GM18502 (cell line): ENCODE measurements at regions not wholly inside any gene's neighbourhood (a gene's known extent, or its start where the extent isn't known, plus 50 kb on each side); places are given as distances from the start of the nearest gene placed in this dataset.

Source experiments
- ATAC-seq: cut with Tn5 transposase; IDR thresholded peaks from one replicate; pipeline ENCODE4 v1.9.1; 2021; ENCODE audit warnings: mild to moderate bottlenecking; ENCODE audit not compliant: unreplicated experiment, poor library complexity

- no peak for ATAC-seq
Observed at GRCh38 chr5:135236228-135236907, 162.7 kb downstream of the MACROH2A1 start.

DNA sequence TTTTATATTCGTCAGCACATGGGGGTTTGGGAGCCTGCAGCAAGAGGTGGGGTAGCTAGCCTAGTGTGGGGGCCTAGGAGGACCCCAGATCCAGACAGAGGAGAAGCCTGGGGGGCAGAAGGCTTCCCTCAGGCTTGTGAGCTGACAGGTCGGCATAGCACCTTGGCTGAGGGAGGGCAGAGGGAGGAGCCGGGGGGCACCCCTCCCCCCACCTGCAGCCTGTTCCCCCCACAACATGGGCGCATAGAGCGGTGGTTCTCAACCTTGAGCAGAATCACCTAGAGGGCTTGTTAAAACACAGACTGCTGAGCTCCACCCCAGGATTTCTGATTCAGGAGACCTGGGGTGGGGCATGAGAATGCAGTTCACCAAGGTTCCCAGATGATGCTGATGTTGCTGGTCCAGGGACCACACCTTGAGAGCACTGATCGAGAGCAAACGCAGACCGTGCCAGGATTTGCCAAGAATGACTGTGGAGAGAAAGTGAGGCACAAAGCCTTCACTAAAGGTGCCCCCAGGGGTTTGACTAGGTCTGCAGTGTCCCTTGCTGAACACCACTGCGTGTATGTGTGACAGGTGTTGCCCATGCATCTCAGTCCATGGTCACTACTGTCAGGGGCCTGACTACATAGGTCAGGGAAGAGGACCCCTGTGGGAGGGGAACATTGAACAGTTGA, 163.3 kb downstream of the MACROH2A1 start:
- no peak for ATAC-seq

DNA sequence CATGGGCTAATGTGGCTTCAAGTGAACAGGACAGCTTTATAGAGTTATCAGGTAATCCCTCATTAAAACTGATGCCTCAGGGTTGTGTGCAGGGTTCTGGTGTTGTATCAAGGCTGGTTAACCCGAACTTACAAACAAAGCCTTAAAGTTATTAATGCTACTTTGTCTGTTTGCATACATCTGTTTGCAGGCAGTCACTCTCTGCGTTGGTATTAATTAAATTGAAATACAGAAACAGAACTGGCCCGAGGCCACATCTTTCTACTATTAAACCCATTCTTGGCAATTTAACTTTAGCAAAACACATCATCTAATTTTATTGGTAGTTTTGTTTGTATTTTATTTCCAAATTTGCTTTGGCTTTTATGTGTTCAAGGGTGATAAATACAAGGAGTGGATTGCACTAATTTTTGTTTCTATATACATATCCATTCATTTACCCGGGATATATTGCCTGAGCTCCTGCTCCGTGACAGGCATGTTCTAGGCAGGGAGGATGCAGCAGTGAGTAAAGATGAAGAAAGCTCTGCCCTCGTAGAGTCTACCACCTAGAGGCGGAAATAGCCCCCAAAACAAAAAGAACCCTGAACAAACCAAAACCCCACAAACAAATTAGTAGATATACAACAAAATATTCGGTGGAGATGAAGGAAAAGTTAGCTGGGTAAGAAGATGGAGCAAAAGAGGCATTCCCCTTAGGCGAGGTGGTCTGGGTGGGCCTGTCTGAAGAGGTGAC, 164.2 kb downstream of the MACROH2A1 start:
- ATAC-seq: no peak

- no peak for ATAC-seq
Observed at GRCh38 chr5:135234242-135234641, 164.8 kb downstream of the MACROH2A1 start.

- ATAC-seq: no peak
Observed at GRCh38 chr5:135233477-135233876, 165.6 kb downstream of the MACROH2A1 start.

DNA sequence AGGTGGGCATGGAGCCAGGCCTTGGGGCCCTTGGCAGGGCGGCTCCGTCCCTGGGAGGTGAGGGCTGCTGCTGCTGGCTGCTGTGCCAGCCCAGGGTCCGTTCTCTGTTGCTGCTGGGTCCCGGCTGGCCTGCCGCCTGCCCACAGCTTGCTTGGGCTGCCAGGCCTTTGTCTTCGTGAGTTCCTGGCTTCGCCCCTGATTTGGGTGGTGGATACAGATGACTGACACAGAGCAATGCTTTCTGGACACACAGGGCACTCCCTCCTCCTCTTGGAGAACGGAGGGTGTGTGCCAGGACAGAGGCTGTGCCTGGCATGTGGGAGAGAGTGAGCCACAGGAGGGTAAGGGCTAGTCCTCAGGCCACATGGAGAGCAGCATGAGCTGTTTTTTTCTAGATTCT, 166.1 kb downstream of the MACROH2A1 start:
- no peak for ATAC-seq

DNA sequence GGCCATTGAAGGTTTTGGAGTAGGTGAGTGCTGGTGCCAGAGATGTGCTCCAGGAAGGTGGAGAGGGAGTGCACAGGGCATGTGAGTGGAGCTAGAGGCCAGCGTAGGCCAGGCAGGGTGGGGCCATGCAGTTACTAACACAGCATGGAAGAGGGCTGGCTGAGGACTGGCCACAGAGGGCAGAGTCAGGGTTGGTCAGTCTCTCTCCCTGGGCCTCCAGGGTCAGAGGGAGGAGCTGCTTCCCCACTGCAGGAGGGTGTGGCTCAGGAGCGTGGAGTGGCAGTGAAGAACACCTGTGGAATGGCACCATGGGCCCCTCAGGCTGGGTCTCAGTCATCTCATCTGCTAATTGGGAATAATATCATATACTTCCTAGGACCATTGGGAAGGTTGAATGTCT, 167.7 kb downstream of the MACROH2A1 start:
- no peak for ATAC-seq

DNA sequence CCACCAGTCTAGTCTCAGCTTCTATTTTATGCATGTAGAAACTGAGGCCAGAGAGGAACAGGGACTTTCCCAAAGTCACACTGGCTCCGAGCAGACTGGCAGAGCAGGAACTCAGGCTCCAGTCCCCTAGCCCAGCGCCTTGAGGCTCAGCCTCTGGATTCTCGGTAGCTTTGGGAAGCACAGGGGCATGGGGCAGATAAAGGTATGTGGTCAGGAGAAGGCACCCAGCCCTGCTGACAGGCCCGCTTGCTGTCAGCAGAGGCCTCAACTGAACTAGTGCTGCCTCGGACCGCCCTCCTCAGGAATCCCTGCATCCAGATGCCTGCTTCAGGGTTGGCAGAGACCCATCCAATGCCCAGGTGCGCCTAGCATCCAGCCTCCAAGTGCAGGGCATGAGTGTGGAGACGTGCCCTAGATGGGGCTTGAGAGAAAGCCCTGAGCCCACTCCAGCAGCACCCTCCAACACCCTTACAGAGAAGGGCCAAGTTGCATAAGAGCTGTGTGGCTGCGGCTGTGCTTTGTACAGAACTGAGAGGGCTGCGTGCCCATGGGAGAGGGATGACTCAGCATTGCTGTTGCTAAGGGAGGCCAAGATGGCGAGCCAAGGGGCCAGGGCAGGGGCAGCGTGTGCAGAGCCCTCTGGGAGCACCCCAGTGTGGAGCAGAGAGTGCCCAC, 168.6 kb downstream of the MACROH2A1 start:
- ATAC-seq: no peak

GRCh38 chr5:135229679-135230132, 169.3 kb downstream of the MACROH2A1 start:
- ATAC-seq: no peak

GRCh38 chr5:135229122-135229521, 169.9 kb downstream of the MACROH2A1 start:
- ATAC-seq: no peak

- ATAC-seq: no peak
Observed at GRCh38 chr5:135228222-135228621, 170.8 kb downstream of the MACROH2A1 start.

DNA sequence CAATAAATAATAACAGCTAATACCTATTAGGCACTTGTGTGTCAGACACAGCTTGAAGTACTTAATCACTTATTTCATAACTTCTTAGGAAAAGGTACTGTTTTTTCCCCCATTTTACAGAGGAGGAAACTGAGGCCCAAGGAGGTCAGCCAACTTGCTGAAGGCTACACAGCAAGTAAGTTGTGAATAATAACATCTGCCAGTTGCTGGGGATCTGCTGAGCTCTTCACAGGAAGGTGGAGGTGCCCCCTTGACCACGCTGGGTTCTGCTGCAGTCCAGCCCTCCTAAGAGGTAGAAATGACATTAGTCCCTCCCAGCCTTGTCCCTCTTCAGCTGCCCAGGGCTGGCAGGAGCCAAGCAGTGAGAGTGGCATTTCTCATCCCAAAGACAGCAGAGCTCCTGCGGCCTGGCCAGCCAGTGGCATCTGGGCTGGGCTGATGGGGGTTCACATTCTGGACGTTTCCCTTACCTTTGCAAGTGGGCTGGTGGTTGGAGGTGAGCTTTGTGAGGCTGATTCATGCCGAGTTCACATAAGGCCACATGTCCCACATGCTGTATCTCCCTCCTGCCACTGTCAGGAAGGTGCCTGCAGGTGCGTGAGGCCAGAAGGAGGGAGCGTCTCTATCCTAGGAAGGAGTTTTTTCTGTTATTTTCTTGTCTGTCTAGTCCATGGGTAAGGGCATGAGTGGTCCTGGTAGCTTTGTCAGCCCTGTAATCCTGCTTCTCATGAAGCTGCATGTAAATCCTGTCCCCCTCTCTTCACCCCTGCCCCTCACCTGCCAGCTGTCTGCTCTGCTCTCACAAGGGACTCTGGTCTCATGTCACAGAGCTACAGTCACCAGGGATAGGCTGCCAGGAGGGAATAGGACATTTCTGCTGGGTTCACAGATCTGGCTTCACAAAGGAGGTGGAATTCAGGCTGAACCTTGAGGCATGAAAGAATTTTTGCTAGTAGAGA, 171.7 kb downstream of the MACROH2A1 start:
- no peak for ATAC-seq

GRCh38 chr5:135225856-135226560, 173.0 kb downstream of the MACROH2A1 start:
- no peak for ATAC-seq

DNA sequence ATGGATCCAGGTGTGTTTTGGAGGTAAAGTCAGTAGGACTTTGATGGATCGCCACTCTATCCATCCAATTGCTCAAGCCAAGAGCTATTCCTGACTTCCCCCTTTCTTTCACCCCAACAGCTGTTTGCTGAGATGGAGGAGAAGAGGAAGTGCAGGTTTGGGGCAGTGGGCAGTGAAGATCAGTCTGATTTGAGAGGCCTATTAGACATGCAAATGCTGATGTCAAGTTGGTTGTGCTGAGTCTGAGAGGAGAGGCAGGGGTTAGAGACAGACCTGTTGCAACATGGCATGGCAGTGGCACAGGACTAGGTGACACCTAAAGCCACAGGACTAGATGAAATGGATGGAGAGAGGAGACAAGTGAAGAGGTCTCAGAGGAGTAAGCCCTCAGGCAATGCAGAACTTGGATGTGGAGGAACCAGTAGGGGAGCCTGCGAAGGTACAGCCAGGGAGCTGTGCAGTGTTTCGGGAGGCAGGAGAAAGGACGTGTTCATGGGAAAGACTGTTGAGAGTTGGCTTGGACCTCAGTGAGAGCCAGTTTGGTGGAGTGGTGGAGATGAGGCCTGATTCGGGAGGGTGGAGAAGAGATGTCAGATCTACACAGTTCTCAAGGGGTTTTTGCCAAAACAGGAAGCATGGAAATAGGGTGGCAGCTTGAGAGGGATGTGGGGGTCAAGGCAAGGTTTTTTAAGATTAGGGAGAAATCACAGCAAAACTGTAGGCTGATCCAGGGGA, 175.0 kb downstream of the MACROH2A1 start:
- ATAC-seq: no peak

- ATAC-seq: no peak
Observed at GRCh38 chr5:135223404-135223803, 175.6 kb downstream of the MACROH2A1 start.

- ATAC-seq: no peak
Observed at GRCh38 chr5:135222771-135223170, 176.3 kb downstream of the MACROH2A1 start.

DNA sequence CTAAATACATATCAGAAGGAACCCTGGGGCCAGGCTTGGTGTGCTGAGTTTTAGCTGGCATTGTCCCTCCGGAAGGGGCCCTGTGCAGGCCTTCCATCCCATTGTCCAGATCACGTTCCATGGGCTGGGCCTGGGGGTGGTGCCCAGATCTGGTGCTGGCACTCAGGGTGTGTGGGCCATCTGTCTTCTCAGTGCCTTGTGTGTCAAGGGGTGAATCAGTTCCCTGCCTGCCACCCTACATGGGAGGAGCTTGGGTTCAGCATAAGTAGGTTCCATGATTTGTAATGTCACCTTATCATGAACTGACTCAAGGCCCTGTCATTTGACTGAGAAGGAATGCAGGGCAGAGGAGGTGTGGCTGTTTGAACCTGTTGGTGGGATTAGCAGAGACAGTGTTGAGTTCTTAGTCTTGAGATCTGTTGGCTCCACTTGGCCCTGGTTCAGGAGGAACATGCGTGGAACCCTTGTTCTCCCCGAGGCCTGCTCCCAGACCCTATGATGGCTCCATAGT, 176.8 kb downstream of the MACROH2A1 start:
- ATAC-seq: no peak

GRCh38 chr5:135221696-135222095, 177.3 kb downstream of the MACROH2A1 start:
- no peak for ATAC-seq
